Brain microvascular endothelial cell (primary cell): ENCODE measurements at regions not wholly inside any gene's neighbourhood (a gene's known extent, or its start where the extent isn't known, plus 50 kb on each side); places are given as distances from the start of the nearest gene placed in this dataset.
"Not testable (repeated sequence)": the region's sequence is repeated elsewhere in the genome, so short reads cannot be mapped to it uniquely, and the experiment has no call there.

Source experiments
- DNase-seq: peaks from one replicate; pipeline ENCODE4 v3.0.0-alpha.2; 2020
- H3K27ac ChIP-seq: fragments of 250-450 bp; sonication (Bioruptor Pico); 2 replicates; pipeline ENCODE4 v1.5.1; 2020; ENCODE audit warnings: mild to moderate bottlenecking, moderate library complexity
- H3K27me3 ChIP-seq: fragments of 250-450 bp; sonication (Bioruptor Pico); replicated peaks from 2 replicates; pipeline ENCODE4 v1.5.1; 2020; ENCODE audit warnings: mild to moderate bottlenecking
- H3K36me3 ChIP-seq: fragments of 250-450 bp; sonication (Bioruptor Pico); replicated peaks from 2 replicates; pipeline ENCODE4 v1.5.1; 2020; ENCODE audit warnings: mild to moderate bottlenecking
- H3K4me3 ChIP-seq: 2 replicates; pipeline ENCODE4 v1.5.1; 2011; ENCODE audit warnings: low read depth, mild to moderate bottlenecking, control low read depth, low read length, moderate library complexity
- CTCF ChIP-seq: IDR thresholded peaks from 2 replicates; pipeline ENCODE4 v1.5.1; 2011; ENCODE audit warnings: low read depth, mild to moderate bottlenecking, moderate library complexity, low read length, control low read depth, inconsistent platforms; ENCODE audit errors: missing control alignments
- in situ Hi-C: cut with HindIII; loops from 2 replicates; pipeline ENCODE4 v1.10.0; 2017; ENCODE audit warnings: low sequenced_read_pairs, low pct_ligation_motif_present

GRCh38 chrX:1105671-1106419, 106.6 kb downstream of the CRLF2 start:
- in situ Hi-C loops: no loop called here
- DNase-seq: no peak
- no peak for TF ChIP-seq CTCF

GRCh38 chrX:1105031-1105430, 107.4 kb downstream of the CRLF2 start:
- DNase-seq, H3K4me3 ChIP-seq, H3K27ac ChIP-seq, H3K27me3 ChIP-seq, H3K36me3 ChIP-seq, in situ Hi-C loops: not testable (repeated sequence)

More at GRCh38 chrX:1105671-1106419, 106.6 kb downstream of the CRLF2 start:
- no peak overlapping the region for H3K4me3 ChIP-seq
- H3K36me3 ChIP-seq: no peaks in the 10 kb centered on the region
- H3K27ac ChIP-seq: no peak overlapping the region
- no peaks in the 10 kb centered on the region for H3K27me3 ChIP-seq

DNA sequence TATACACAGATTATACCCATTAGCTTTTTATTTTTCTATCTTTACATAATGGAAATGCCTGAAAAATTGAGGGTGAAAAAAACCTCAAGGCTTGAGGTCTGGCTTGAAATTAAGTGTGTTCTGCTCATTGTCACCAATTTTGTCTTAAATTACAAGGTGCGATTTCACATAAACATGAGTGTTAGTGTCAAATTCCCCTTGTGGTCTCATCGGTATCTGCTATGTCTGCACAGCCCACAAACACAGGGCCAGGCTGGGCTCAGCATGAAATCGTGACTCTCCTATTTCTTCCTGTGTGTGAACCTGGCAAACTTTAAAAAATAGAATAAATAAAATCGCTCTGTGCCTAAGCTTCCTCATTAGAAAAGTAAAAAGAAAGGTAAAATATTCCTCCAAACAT, 109.1 kb downstream of the CRLF2 start:
- no peaks in the 10 kb centered on the region for H3K27me3 ChIP-seq
- no peak overlapping the region for H3K4me3 ChIP-seq
- no peaks in the 10 kb centered on the region for H3K36me3 ChIP-seq
- no peak overlapping the region for H3K27ac ChIP-seq
- TF ChIP-seq CTCF: no peak
- DNase-seq: no peak
- in situ Hi-C loops: no loop called here

DNA sequence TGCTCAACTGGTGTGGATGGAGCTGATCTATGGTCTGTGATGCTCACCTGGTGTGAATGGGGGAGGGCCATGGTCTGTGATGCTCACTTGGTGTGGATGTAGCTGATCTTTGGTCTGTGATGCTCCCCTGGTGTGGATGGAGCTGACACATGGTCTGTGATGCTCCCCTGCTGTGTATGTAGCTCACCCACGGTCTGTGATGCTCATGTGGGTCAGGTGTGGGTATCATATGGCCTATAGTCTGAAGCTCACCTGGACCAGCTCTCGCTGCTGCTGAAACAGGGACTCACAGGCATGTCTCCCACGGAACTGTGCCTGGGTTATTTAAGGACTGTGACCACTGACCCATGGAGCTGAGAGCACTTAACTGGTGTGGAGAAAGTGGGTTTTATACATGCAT, 109.7 kb downstream of the CRLF2 start:
- H3K27me3 ChIP-seq: no peaks in the 10 kb centered on the region
- H3K27ac ChIP-seq: no peak overlapping the region
- no peaks in the 10 kb centered on the region for H3K36me3 ChIP-seq
- H3K4me3 ChIP-seq: no peak overlapping the region
- no peak for DNase-seq
- no peak for TF ChIP-seq CTCF
- in situ Hi-C loops: no loop called here

GRCh38 chrX:1102221-1102620, 110.2 kb downstream of the CRLF2 start:
- H3K27me3 ChIP-seq, DNase-seq, H3K36me3 ChIP-seq, H3K4me3 ChIP-seq, H3K27ac ChIP-seq, in situ Hi-C loops: not testable (repeated sequence)

- H3K27me3 ChIP-seq: no peaks in the 10 kb centered on the region
- no peak for DNase-seq
- no peaks in the 10 kb centered on the region for H3K36me3 ChIP-seq
- H3K27ac ChIP-seq: no peak overlapping the region
- in situ Hi-C loops: no loop called here
- no peak for TF ChIP-seq CTCF
- H3K4me3 ChIP-seq: no peak overlapping the region
These were observed 113.2 kb downstream of the CRLF2 start for GRCh38 chrX:1099146-1099770.

DNA sequence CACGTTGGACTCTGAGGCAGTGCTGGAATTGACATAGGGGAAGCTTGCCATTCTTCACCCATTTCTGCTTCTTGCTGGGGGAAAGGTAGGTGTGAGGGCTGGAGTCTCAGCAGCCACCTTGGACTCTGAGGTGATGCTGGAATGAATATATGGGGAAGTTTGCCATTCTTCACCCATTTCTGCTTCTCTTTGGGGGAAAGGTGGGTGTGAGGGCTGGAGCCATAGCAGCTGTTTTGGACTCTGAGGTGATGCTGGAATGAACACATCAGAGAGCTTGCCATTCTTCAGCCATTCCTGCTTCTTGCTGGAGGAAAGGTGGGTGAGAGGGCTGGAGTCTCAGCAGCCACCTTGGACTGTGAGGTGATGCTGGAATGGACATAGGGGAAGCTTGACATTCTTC, 115.1 kb downstream of the CRLF2 start:
- H3K4me3 ChIP-seq: no peak overlapping the region
- H3K36me3 ChIP-seq: no peaks in the 10 kb centered on the region
- no peak overlapping the region for H3K27ac ChIP-seq
- no peak for DNase-seq
- in situ Hi-C loops: no loop called here
- no peaks in the 10 kb centered on the region for H3K27me3 ChIP-seq
- no peak for TF ChIP-seq CTCF
